Activated T-helper 2 cell treated with anti-CD3 and anti-CD28 coated beads, Interferon-gamma antibody, Interleukin-2, Interleukin-4, amounts not matched to agents 10 μg/mL and 5 μg/mL and 100 μg/mL, durations not matched to agents 14 hours and 24 hours and 36 hours (primary cell): ENCODE measurements at regions not wholly inside any gene's neighbourhood (a gene's known extent, or its start where the extent isn't known, plus 50 kb on each side); places are given as distances from the start of the nearest gene placed in this dataset.

Experiments
- DNase-seq: peaks from one replicate; pipeline ENCODE4 v3.0.0; 2021; ENCODE audit warnings: low spot score
- H3K27ac Mint-ChIP-seq: one replicate; pipeline ENCODE4 v1.8.0; 2021; ENCODE audit warnings: mixed read lengths
- H3K27me3 Mint-ChIP-seq: one replicate; pipeline ENCODE4 v1.8.0; 2021; ENCODE audit warnings: low read depth, mixed read lengths
- H3K36me3 Mint-ChIP-seq: one replicate; pipeline ENCODE4 v1.8.0; 2021; ENCODE audit warnings: low read depth, mixed read lengths
- H3K4me1 Mint-ChIP-seq: one replicate; pipeline ENCODE4 v1.8.0; 2021; ENCODE audit warnings: low read depth, mixed read lengths
- H3K4me3 Mint-ChIP-seq: one replicate; pipeline ENCODE4 v1.8.0; 2021; ENCODE audit warnings: low read depth, mild to moderate bottlenecking, moderate library complexity, mixed read lengths
- H3K9me3 Mint-ChIP-seq: one replicate; pipeline ENCODE4 v1.8.0; 2021; ENCODE audit warnings: mixed read lengths
- intact Hi-C: fragments of 100-400 bp; cut with micrococcal nuclease; formaldehyde crosslinking; loops from one replicate; pipeline ENCODE4 v1.15.1; 2023

GRCh38 chr11:115921540-115921939 lies 417.3 kb upstream of the CADM1 start:
- intact Hi-C loops: loop anchor here (10.0 kb wide), 1 partner anchor 727 kb away; no protein-coding TSS in a partner anchor

GRCh38 chr11:115920841-115921480 lies 416.7 kb upstream of the CADM1 start:
- Mint-ChIP-seq H3K9me3 (no peaks in the 10 kb centered on the region), H3K27me3 (no peaks in the 10 kb centered on the region), H3K4me1 (peaks cover 58% of the 10 kb centered on the region), H3K4me3 (no peak overlapping the region), H3K27ac (peak overlapping the region; percentile 97), H3K36me3 (no peaks in the 10 kb centered on the region)
- DNase-seq: no peak
- intact Hi-C loops: loop anchor here (10.0 kb wide), 1 partner anchor 726 kb away; no protein-coding TSS in a partner anchor

More at GRCh38 chr11:115921540-115921939, 417.3 kb upstream of the CADM1 start:
- Mint-ChIP-seq H3K36me3 (no peaks in the 10 kb centered on the region), H3K27me3 (no peaks in the 10 kb centered on the region), H3K27ac (no peak overlapping the region), H3K4me1 (peaks cover 63% of the 10 kb centered on the region), H3K9me3 (peaks cover 4% of the 10 kb centered on the region), H3K4me3 (no peak overlapping the region)
- no peak for DNase-seq

- Mint-ChIP-seq H3K36me3 (no peaks in the 10 kb centered on the region), H3K4me1 (peaks cover 51% of the 10 kb centered on the region), H3K4me3 (peak overlapping the region; percentile 53), H3K27ac (peak overlapping the region; percentile 97), H3K27me3 (no peaks in the 10 kb centered on the region), H3K9me3 (no peaks in the 10 kb centered on the region)
- DNase-seq: no peak
- intact Hi-C loops: loop anchor here (10.0 kb wide), 1 partner anchor 725 kb away; no protein-coding TSS in a partner anchor
Observed at GRCh38 chr11:115920092-115920461, 415.9 kb upstream of the CADM1 start.

- no peaks in the 10 kb centered on the region for H3K27me3 Mint-ChIP-seq
- no peaks in the 10 kb centered on the region for H3K36me3 Mint-ChIP-seq
- no peaks in the 10 kb centered on the region for H3K9me3 Mint-ChIP-seq
- H3K4me3 Mint-ChIP-seq: peak overlapping the region; percentile 53
- H3K4me1 Mint-ChIP-seq: peaks cover 46% of the 10 kb centered on the region
- H3K27ac Mint-ChIP-seq: peak overlapping the region; percentile 97
- DNase-seq: peak; percentile 10
- intact Hi-C loops: loop anchor here (1.0 to 10.0 kb wide), 3 partner anchors 14 to 725 kb away; no protein-coding TSS in a partner anchor
Observed at GRCh38 chr11:115919341-115920091, 415.3 kb upstream of the CADM1 start.

- H3K27me3 Mint-ChIP-seq: no peaks in the 10 kb centered on the region
- intact Hi-C loops: loop anchor here (5.0 kb wide), 1 partner anchor 141 kb away; no protein-coding TSS in a partner anchor
- no peak overlapping the region for H3K27ac Mint-ChIP-seq
- no peaks in the 10 kb centered on the region for H3K9me3 Mint-ChIP-seq
- no peaks in the 10 kb centered on the region for H3K36me3 Mint-ChIP-seq
- no peak for DNase-seq
- no peak overlapping the region for H3K4me3 Mint-ChIP-seq
- H3K4me1 Mint-ChIP-seq: peaks cover 44% of the 10 kb centered on the region
Observed at GRCh38 chr11:115918576-115918975, 414.4 kb upstream of the CADM1 start.

DNA sequence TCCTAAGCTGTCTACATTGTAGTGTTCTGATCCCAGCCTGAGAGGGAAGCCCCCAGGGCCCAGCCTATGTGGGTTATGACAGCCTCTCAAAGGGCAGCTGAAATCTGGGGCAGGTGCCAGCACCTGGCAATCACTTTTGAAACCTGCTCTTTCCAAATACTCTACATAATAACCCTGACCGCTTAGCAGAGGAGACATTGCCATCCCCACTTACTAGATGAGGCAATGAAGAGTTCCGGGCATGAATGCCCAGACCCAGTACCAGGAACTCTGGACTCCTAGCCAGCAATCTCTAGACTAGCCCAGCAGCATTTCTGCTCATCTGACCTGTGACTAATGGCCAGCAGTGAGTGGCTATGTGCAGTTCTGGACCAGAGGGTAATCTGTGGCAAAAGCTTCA lies 412.4 kb upstream of the CADM1 start:
- intact Hi-C loops: loop anchor here (5.0 kb wide), 1 partner anchor 139 kb away; no protein-coding TSS in a partner anchor
- Mint-ChIP-seq H3K36me3 (no peaks in the 10 kb centered on the region), H3K27me3 (no peaks in the 10 kb centered on the region), H3K9me3 (no peaks in the 10 kb centered on the region), H3K4me1 (peaks cover 32% of the 10 kb centered on the region), H3K27ac (no peak overlapping the region), H3K4me3 (no peak overlapping the region)
- no peak for DNase-seq

DNA sequence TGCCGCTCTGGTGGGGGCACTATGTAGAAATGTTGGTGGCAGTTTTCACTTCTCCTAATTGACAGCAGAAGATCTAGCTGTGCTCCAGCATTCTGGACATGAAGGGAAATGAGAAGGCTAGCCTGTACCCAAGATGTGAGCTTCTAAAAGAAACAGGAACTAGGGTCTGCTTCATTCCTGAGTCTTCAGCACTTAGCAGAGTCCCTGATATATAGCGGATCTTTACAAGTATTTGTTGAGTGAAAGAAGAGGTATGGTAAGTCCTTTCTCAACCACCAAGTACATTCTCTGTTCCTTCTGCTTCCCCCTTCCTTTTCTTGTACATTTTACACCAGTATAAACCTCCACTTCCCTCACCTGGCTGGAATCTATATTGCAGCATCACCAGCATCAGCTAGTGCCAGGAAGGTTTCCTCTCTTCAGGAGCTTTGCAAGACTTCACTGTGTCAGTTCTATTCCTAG lies 408.3 kb upstream of the CADM1 start:
- H3K36me3 Mint-ChIP-seq: no peaks in the 10 kb centered on the region
- no peak for DNase-seq
- H3K9me3 Mint-ChIP-seq: no peaks in the 10 kb centered on the region
- no peaks in the 10 kb centered on the region for H3K27me3 Mint-ChIP-seq
- peaks cover 3% of the 10 kb centered on the region for H3K4me1 Mint-ChIP-seq
- H3K27ac Mint-ChIP-seq: no peak overlapping the region
- intact Hi-C loops: no loop called here
- H3K4me3 Mint-ChIP-seq: no peak overlapping the region

DNA sequence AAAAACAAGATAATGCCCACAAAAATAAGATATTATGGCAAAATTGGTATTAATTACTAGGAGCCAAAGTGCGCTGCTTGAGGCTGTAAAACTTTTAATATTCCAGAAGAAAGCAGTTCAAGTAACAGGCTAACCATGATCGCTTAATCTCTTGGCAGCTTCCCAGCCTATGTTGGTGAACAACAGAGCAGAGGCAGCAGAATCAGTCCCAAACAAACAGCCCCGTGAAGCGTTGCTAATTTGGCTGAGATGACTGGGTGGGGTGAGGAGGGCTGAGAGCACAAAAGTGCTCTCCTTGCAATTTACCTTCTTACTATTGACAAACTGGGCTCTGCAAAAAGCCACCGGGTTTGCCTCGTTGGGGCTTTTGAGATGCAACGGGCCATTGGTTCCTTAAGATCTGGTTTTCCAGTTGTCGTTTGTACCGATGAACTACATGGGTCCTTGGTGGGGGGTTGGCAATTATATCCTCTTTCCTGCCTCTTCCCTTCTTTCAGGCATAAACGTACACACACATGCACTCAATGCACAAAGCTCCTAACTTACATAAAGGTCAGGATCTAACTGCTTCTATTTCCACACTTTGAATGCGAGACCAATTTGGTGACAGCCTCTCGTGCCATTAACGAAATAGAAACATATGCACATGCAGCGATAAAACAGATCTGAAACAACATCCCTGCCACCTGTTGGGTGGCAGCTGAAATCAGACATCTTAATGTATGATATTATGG lies 407.6 kb upstream of the CADM1 start:
- Mint-ChIP-seq H3K27me3 (no peaks in the 10 kb centered on the region), H3K4me1 (no peaks in the 10 kb centered on the region), H3K27ac (no peak overlapping the region), H3K4me3 (no peak overlapping the region), H3K9me3 (no peaks in the 10 kb centered on the region), H3K36me3 (no peaks in the 10 kb centered on the region)
- no peak for DNase-seq
- intact Hi-C loops: no loop called here

- Mint-ChIP-seq H3K4me1 (peaks cover 8% of the 10 kb centered on the region), H3K27me3 (no peaks in the 10 kb centered on the region), H3K9me3 (no peaks in the 10 kb centered on the region), H3K4me3 (no peak overlapping the region), H3K27ac (no peak overlapping the region), H3K36me3 (no peaks in the 10 kb centered on the region)
- intact Hi-C loops: no loop called here
- no peak for DNase-seq
Observed at GRCh38 chr11:115910379-115910778, 406.2 kb upstream of the CADM1 start.

GRCh38 chr11:115906171-115906570 lies 402.0 kb upstream of the CADM1 start:
- Mint-ChIP-seq H3K9me3 (peaks cover 4% of the 10 kb centered on the region), H3K27me3 (no peaks in the 10 kb centered on the region), H3K4me3 (no peak overlapping the region), H3K36me3 (no peaks in the 10 kb centered on the region), H3K27ac (no peak overlapping the region), H3K4me1 (peaks cover 22% of the 10 kb centered on the region)
- DNase-seq: no peak
- intact Hi-C loops: no loop called here

DNA sequence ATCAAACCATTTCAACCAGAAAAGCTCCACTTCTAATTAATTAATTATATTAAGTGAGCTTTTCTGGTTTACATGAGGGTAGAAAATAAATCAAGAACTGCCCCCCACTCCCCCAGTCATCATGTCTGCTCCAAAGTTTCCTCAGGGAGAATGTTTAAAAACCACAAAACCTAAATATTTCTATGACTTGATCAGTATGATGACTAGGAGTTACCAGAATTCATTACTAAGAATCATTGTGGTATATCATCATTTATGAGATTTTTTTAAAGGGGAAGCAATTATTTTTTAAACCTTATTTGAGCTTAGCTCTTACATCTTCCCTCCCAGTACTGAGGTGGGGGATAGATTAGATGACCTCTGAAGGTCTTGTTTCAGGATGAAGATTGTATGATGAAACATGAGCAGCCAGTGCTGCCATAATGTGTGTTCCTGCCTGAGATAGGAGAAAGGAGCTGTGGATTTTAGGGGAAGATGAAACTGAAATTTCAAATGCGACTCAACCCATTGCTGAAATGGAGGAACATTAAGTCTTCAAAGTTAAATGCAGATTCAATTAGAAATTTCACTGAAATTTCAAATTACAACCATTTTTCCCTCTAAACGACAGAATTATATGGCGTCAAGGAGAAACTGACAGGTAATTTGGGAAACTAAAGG lies 401.3 kb upstream of the CADM1 start:
- peaks cover 4% of the 10 kb centered on the region for H3K9me3 Mint-ChIP-seq
- H3K36me3 Mint-ChIP-seq: no peaks in the 10 kb centered on the region
- no peak overlapping the region for H3K4me3 Mint-ChIP-seq
- H3K27ac Mint-ChIP-seq: peak overlapping the region; percentile 65
- DNase-seq: no peak
- intact Hi-C loops: loop anchor here (1.0 to 2.0 kb wide), 2 partner anchors 14 to 31 kb away; no protein-coding TSS in a partner anchor
- peaks cover 22% of the 10 kb centered on the region for H3K4me1 Mint-ChIP-seq
- no peaks in the 10 kb centered on the region for H3K27me3 Mint-ChIP-seq

GRCh38 chr11:115903179-115903578 lies 399.0 kb upstream of the CADM1 start:
- peaks cover 24% of the 10 kb centered on the region for H3K4me1 Mint-ChIP-seq
- intact Hi-C loops: no loop called here
- peaks cover 4% of the 10 kb centered on the region for H3K9me3 Mint-ChIP-seq
- H3K27me3 Mint-ChIP-seq: no peaks in the 10 kb centered on the region
- no peaks in the 10 kb centered on the region for H3K36me3 Mint-ChIP-seq
- H3K4me3 Mint-ChIP-seq: no peak overlapping the region
- no peak for DNase-seq
- no peak overlapping the region for H3K27ac Mint-ChIP-seq
